ENCODE measurements at regions not wholly inside any gene's neighbourhood (a gene's known extent, or its start where the extent isn't known, plus 50 kb on each side); places are given as distances from the start of the nearest gene placed in this dataset.

DNA sequence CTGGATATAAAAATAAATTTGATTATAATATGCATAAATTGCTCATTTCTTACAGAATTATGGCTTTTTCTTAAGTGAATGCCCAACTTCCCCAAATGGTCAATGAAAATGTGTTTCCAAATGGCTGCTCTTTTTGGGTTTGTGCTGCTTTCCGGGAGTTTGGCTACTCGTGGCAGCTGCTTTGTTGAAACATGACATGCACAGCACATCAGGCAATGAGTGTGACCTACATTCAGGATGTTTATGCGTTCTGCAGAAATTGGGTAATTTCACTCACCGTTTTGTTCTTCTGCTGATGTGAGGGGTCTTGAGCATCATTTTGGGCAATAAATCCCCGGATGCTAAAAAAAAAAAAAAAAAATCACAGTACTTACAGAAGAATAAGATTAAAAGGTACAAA lies 825.0 kb upstream of the KLHL29 start:
- no peak overlapping the region for H3K4me3 ChIP-seq (ENCODE audit: low read length)
- no peak for DNase-seq (ENCODE audit: low read depth)
- TF ChIP-seq CTCF (conservative IDR thresholded peaks at IDR 0.05; ENCODE audit: low read length) = no peak

GRCh38 chr2:22579341-22579740 lies 805.6 kb upstream of the KLHL29 start:
- no peak overlapping the region for H3K4me3 ChIP-seq (ENCODE audit: low read length)
- TF ChIP-seq CTCF (conservative IDR thresholded peaks at IDR 0.05; ENCODE audit: low read length) = no peak
- DNase-seq (ENCODE audit: low read depth) = no peak

DNA sequence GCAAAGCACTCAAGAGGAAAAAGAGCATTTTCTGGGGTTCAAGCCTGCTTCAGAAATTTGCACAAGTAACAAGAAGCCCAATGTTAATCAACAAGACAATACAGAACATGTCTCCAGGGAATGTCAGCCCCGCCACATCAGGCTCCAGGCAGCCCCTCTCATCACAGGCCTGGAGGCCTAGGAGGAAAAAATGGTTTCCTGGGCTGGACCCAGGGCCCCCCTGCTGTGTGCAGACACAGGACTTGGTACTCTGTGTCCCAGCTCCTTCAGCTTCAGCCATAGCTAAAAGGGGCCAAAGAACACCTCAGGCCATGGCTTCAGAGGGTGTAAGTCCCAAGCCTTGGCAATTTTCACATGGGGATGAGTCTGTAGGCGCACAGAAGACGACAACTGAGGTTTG lies 802.9 kb upstream of the KLHL29 start:
- H3K4me3 ChIP-seq (ENCODE audit: low read length) = no peak overlapping the region
- DNase-seq (ENCODE audit: low read depth) = no peak
- no peak for TF ChIP-seq CTCF (conservative IDR thresholded peaks at IDR 0.05; ENCODE audit: low read length)

DNA sequence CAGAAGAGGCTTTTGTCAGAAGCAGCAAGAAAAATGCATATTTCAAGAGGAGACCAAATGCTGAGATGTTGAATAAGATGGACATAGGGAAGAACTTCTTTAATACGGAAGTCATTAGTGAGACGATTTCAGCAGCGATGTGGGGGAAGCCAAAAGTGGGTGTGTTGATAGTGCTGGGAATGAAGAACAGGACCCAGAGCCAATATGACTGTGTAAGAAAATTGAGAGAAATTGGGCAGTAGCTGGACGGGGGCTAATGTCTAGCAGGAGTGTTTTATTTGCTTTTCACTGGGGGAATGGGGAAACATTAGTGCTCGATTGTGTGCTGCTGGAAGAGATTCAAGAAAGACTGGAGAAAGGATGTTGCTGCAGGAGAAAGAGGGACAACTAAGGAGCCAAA lies 788.7 kb upstream of the KLHL29 start:
- no peak for DNase-seq (ENCODE audit: low read depth)
- no peak overlapping the region for H3K4me3 ChIP-seq (ENCODE audit: low read length)
- TF ChIP-seq CTCF (conservative IDR thresholded peaks at IDR 0.05; ENCODE audit: low read length) = no peak

- TF ChIP-seq CTCF (conservative IDR thresholded peaks at IDR 0.05; ENCODE audit: low read length) = no peak
- DNase-seq (ENCODE audit: low read depth) = no peak
- H3K4me3 ChIP-seq (ENCODE audit: low read length) = no peak overlapping the region
Observed at GRCh38 chr2:22600156-22600555, 784.8 kb upstream of the KLHL29 start.

DNA sequence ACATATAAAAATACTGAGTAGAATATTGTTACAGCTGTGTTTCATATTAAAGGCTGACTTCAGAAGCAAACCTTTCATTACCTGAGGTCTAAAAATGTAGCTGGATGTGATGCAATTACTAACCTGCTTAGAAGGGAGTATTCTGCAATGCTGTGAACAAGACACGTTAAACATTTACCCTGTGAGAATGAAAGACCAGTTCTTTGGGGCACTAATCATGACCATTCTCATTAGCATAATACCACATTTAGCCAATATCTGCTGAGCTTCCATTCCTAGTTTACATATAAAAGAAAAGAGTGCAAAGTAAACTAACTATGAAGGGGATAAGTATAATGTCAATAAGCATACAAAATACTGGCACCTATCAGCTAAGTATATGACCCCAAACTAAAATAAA lies 784.0 kb upstream of the KLHL29 start:
- DNase-seq (ENCODE audit: low read depth) = no peak
- H3K4me3 ChIP-seq (ENCODE audit: low read length) = no peak overlapping the region
- no peak for TF ChIP-seq CTCF (conservative IDR thresholded peaks at IDR 0.05; ENCODE audit: low read length)

DNA sequence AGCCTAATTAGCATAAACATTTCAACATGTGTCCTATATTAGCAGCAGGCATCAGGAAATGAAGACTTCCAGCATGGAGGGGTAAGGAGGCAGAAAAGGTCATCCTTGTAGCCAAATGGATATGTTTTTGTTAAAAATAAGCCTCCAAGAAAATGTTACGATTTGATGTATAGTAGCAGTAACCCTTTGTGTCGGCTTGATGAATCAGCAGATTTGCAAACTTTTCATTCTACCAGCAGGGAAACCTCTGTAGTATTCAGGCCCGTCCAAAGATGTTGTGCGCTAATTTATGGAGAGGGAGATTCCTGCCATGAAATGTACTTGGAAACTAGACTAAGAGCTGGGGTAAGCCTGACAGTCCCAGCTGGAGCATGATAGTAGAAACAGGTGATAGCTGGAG lies 780.8 kb upstream of the KLHL29 start:
- no peak for TF ChIP-seq CTCF (conservative IDR thresholded peaks at IDR 0.05; ENCODE audit: low read length)
- DNase-seq (ENCODE audit: low read depth) = no peak
- no peak overlapping the region for H3K4me3 ChIP-seq (ENCODE audit: low read length)

Measured in AG10803 (cell line).